Central memory CD4-positive, alpha-beta T cell (primary cell): ENCODE measurements at regions not wholly inside any gene's neighbourhood (a gene's known extent, or its start where the extent isn't known, plus 50 kb on each side); places are given as distances from the start of the nearest gene placed in this dataset.
"Not testable (repeated sequence)": the region's sequence is repeated elsewhere in the genome, so short reads cannot be mapped to it uniquely, and the experiment has no call there.

Experiments used
- DNase-seq: peaks from one replicate; pipeline ENCODE4 v3.0.0; 2022

GRCh38 chr14:71764701-71765382 is 167.4 kb upstream of the RGS6 start:
- DNase-seq, result no peak

- no peak for DNase-seq
Observed at GRCh38 chr14:71765505-71765904, 166.7 kb upstream of the RGS6 start.

- no peak for DNase-seq
Observed at GRCh38 chr14:71770431-71770830, 161.8 kb upstream of the RGS6 start.

- not testable (repeated sequence) for DNase-seq
Observed at GRCh38 chr14:71771421-71771820, 160.8 kb upstream of the RGS6 start.

- not testable (repeated sequence) for DNase-seq
Observed at GRCh38 chr14:71771996-71772395, 160.2 kb upstream of the RGS6 start.

- DNase-seq, result no peak
Observed at GRCh38 chr14:71773898-71774481, 158.2 kb upstream of the RGS6 start.

GRCh38 chr14:71776471-71777360 is 155.5 kb upstream of the RGS6 start:
- DNase-seq, result no peak

- DNase-seq, result no peak
Observed at GRCh38 chr14:71780075-71780474, 152.2 kb upstream of the RGS6 start.

GRCh38 chr14:71780822-71781221 is 151.4 kb upstream of the RGS6 start:
- no peak for DNase-seq

- no peak for DNase-seq
Observed at GRCh38 chr14:71783088-71783487, 149.1 kb upstream of the RGS6 start.

GRCh38 chr14:71783786-71784185 is 148.4 kb upstream of the RGS6 start:
- DNase-seq, result no peak

GRCh38 chr14:71789005-71789404 is 143.2 kb upstream of the RGS6 start:
- no peak for DNase-seq

- no peak for DNase-seq
Observed at GRCh38 chr14:71799841-71800240, 132.4 kb upstream of the RGS6 start.

- DNase-seq, result no peak
Observed at GRCh38 chr14:71800878-71801277, 131.4 kb upstream of the RGS6 start.

GRCh38 chr14:71803539-71804260 is 128.5 kb upstream of the RGS6 start:
- no peak for DNase-seq

GRCh38 chr14:71804992-71805391 is 127.2 kb upstream of the RGS6 start:
- DNase-seq, result no peak

GRCh38 chr14:71807049-71807448 is 125.2 kb upstream of the RGS6 start:
- DNase-seq, result not testable (repeated sequence)

- not testable (repeated sequence) for DNase-seq
Observed at GRCh38 chr14:71810800-71811199, 121.4 kb upstream of the RGS6 start.

GRCh38 chr14:71812693-71813092 is 119.5 kb upstream of the RGS6 start:
- DNase-seq, result no peak

GRCh38 chr14:71815110-71815509 is 117.1 kb upstream of the RGS6 start:
- no peak for DNase-seq

- no peak for DNase-seq
Observed at GRCh38 chr14:71824816-71825215, 107.4 kb upstream of the RGS6 start.

- DNase-seq, result no peak
Observed at GRCh38 chr14:71833476-71833875, 98.8 kb upstream of the RGS6 start.
